HG03342 (cell line): ENCODE measurements at regions not wholly inside any gene's neighbourhood (a gene's known extent, or its start where the extent isn't known, plus 50 kb on each side); places are given as distances from the start of the nearest gene placed in this dataset.
"Not testable (repeated sequence)": the region's sequence is repeated elsewhere in the genome, so short reads cannot be mapped to it uniquely, and the experiment has no call there.

ENCODE experiments used
- ATAC-seq: cut with Tn5 transposase; IDR thresholded peaks from one replicate; pipeline ENCODE4 v1.9.1; 2021; ENCODE audit warnings: mild to moderate bottlenecking, moderate library complexity; ENCODE audit not compliant: unreplicated experiment

- ATAC-seq, result no peak
Observed at GRCh38 chr2:103167599-103167998, 405.8 kb downstream of the TMEM182 start.

DNA sequence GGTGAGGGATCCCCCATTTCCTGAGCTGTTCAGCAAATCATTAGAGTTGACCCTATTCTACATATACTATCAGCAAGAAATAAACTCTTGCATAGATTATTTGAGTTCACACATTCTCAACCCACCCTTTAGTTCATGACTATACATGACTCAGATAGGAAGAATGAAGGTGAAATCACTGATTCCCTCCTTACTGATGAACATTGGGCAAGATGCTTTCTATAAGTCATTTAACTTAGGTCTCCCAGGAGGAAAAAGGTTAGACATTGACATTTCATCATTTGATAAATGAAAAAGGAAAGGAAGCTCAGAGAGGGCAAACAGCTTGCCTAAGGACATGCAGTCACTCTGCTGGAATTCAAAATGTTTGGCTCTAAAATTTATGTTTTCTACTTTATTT is 408.0 kb downstream of the TMEM182 start:
- no peak for ATAC-seq

GRCh38 chr2:103172821-103173220 is 411.0 kb downstream of the TMEM182 start:
- no peak for ATAC-seq

DNA sequence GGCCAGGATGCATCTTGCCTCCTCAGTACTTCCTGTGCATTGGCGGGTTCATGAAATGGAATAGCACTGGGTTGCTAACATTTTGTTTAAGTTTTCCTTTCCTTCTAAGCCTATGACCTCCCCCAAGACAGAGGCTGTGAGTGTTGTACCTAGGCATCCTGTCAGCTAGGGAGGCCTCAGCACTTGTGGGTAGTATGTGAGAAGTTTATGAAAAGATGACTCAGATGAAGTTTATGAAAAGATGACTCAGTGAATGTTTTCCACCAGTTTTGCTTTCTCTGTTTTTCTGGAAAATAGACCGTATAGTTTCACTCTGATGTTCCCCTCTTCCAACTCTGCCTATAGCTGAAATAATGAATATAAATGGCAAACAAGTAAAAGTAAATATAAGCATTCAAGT is 412.9 kb downstream of the TMEM182 start:
- no peak for ATAC-seq

DNA sequence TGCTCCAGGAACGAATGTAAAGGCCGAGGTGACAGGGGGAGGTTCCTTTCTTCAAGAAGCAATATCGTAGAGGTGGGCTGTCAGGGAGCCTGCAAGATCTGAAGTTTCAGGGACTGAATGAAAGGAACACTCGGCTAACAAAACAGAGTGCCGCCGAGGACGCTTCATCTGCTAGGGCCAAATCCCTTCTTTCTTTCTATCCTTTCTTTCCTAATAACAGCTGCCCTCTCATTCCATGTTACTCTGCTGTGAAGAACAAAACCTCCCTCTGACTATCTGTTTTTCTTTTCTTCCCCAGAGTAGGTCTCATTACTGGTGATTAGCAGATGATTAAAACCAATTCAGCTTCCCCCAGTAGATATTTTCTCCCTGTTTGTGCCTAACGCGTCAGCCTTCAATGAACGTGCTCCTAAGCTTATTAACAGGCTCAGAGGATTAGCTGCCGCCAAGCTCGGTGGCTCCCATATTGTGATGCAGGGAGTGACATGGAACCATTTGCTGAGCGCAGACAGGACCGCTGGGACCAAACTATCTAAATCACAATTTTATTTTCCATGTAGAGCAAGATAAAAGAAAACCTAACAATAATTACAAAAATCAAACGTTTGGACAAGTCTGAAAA is 414.6 kb downstream of the TMEM182 start:
- no peak for ATAC-seq

DNA sequence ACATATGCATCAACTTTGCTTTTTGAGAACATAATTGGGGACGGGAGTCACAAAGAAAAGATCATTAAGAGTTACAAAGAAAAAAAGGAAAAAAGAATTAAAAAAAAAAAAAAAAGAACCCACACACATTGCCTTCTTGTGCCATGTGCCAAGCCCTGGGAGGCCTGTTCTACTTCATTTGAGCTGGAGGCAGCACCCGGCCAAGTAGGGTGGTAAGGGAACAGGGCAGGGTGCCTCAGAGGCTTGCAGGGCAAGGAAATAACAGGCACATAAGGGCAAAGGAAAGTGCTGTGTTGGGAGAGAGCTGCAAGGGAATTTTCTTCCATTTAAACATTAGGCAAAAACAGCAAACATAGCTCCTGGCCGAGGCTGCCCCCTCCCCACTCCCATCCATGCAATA is 418.0 kb downstream of the TMEM182 start:
- no peak for ATAC-seq

GRCh38 chr2:103183061-103183460 is 421.2 kb downstream of the TMEM182 start:
- no peak for ATAC-seq

- no peak for ATAC-seq
Observed at GRCh38 chr2:103196802-103197201, 435.0 kb downstream of the TMEM182 start.

GRCh38 chr2:103200774-103201173 is 438.9 kb downstream of the TMEM182 start:
- not testable (repeated sequence) for ATAC-seq

GRCh38 chr2:103208916-103209315 is 447.1 kb downstream of the TMEM182 start:
- no peak for ATAC-seq

DNA sequence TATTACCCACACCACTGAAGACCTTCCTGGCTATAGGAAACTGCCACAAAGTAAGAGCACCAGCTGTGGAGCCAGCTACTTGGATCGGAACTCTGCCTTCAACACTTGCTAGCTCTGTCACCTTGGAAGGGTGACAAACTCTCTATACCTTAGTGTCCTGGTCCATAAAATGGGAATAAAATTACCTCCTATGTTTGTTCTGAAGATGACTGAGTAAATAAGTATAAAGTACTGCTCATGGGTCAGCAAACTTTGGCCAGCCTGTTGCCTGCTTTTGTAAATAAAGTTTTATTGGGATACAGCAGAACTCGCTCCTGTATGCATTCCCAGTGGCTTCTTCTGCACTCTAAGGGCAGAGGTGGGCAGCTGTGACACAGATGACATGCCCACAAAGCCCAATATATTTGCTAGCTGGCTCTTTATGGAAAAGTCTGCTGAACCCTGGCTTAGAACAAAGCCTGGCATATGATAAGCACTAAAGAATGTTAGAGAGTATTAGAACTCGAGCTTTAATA is 451.3 kb downstream of the TMEM182 start:
- no peak for ATAC-seq

GRCh38 chr2:103218516-103218915 is 456.7 kb downstream of the TMEM182 start:
- ATAC-seq, result no peak

- ATAC-seq, result no peak
Observed at GRCh38 chr2:103219398-103219797, 457.6 kb downstream of the TMEM182 start.

DNA sequence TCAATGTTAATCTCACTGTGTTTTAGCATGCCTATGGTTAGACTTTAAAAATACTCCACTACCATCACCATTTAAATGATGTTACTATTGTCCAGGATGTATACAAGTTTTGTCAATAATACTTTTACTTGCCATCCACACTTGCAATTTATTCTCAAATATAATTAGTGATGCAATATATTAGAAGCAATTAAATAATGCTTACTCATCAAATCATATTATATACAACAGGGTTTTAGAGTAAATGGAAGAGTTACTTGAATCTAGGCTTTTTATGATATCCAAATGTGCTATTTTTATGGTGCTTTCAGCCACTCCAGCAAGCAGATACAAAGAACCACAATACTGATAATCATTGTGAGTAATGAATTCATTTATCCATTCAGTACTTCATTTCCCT is 461.1 kb downstream of the TMEM182 start:
- ATAC-seq, result no peak

DNA sequence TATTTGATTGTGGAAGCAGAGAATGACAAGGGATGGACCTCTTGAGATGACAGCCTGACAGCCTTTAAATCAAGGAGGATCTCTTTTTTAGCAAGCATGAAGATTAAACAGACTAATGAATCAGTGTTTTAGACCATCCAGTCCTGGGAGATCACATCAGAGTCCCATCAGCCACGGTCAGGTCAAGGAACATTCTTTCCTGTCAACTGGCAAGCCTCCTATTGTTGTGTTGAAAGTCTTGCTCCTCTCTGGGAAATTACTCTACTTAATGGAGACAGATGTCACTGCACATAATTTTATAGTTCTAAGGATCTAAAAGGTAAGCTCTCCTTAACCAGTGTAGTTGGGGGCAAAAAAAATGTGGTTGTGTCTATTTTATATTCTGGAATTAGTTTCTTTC is 469.0 kb downstream of the TMEM182 start:
- no peak for ATAC-seq

GRCh38 chr2:103232865-103233264 is 471.0 kb downstream of the TMEM182 start:
- ATAC-seq, result no peak

GRCh38 chr2:103233691-103234090 is 471.9 kb downstream of the TMEM182 start:
- ATAC-seq, result no peak

- no peak for ATAC-seq
Observed at GRCh38 chr2:103235283-103235682, 473.5 kb downstream of the TMEM182 start.

DNA sequence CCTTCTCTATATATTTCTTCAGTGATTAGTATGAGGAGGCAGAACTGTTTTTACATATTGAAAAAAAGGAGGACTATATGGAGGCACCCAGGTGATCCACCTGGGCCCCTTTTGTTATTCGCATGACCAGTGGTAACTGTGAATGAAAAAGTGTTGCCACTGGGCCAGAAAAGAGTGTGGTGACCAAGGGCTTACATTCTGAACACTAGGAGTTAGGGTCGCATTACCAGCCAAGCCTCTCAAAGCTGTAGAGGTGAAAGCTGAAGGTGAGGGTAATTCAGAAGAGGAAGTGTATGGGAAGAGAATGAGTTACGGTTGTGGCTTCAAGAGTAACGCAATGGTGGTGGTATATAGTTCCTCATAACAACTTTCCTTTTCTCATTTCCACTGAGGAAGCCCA is 487.6 kb downstream of the TMEM182 start:
- ATAC-seq, result no peak

DNA sequence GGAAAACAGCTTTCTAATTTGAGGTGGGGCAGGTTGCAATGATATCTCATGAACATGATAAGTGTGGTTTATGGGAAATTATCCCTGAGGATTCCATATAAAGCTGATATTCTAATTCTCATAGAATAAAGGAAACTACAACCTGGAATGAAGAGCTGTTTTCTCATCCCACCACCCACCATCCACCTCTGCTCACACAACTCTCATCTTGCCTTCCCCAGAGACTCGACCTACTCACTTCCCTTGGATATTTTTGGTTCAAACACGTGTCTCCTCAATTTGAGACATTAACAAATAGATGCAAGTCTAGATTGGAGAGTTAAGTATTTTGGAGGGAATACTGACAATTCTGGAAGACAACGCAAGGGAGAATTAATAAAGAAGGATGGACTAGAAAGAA is 490.9 kb downstream of the TMEM182 start:
- ATAC-seq, result no peak

- ATAC-seq, result no peak
Observed at GRCh38 chr2:103254611-103255010, 492.8 kb downstream of the TMEM182 start.

DNA sequence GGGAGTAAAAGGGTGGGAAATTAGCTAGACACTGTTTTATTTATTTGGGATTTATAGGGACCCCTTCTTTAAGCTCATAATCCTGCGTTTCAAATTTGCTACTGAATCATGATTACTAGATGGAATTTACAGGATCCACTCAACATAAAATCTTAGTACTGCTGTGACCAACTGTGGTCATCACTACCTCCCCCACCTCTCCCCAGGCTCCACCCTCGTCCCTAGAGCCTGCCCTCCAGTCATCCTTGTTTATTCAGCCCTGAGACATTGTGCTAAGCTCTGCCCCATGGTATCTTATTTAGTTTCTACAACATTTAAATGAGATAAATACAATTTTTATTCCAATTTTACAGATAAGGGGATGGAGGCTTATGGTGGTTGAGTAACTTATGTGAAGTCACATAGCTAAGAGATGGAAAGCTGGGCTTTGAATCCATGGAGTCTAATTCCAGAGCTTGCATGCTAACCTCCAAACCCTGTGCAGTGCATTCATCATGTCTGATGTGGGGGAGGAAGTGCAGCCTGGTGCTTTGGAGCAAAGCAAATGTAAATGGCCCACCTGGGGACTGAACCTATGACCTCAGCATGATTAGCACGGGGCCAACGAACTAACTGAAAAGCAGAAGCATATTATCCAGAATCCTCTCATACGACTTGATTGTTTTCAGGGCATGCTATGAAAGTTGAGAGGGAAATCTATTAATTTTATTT is 502.4 kb downstream of the TMEM182 start:
- no peak for ATAC-seq

DNA sequence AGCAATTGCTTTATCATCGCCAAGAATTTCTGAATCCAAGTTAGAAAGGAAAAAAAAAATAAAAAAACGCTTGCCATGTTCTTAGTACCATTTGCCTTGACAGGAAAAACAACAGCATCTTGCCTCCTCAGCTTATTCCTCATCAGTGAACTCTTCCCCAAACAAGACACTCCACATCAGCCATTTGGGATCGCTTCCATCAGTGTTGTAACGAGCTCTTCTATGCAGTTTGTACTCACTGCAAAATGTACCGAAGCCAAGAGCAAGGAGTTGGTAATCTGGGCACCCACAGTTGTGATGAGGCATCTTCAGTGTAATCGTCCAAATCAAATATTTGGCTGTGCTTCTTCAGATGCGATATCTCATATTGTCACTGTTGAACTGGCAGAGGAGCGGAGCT is 503.7 kb downstream of the TMEM182 start:
- ATAC-seq, result no peak
